A673 (cell line): ENCODE measurements at regions not wholly inside any gene's neighbourhood (a gene's known extent, or its start where the extent isn't known, plus 50 kb on each side); places are given as distances from the start of the nearest gene placed in this dataset.

Source experiments
- EZH2 ChIP-seq: fragments of 200-600 bp; sonication (generic); IDR thresholded peaks from 2 replicates; pipeline ENCODE4 v1.6.1; 2017; ENCODE audit warnings: borderline replicate concordance, low read depth, mild to moderate bottlenecking, mixed read lengths, antibody characterized with exemption, low read length; ENCODE audit not compliant: poor library complexity, severe bottlenecking
- TF ChIP-seq, protein P1 (sequence below): fragments of 300-800, 200-600 bp; sonication (generic); conservative IDR thresholded peaks from 2 replicates; pipeline ENCODE4 v1.5.1; 2017; ENCODE audit warnings: low read depth, mild to moderate bottlenecking, antibody characterized with exemption, low read length, moderate library complexity, mixed read lengths

GRCh38 chr4:20570981-20571715 lies 129.1 kb upstream of the PACRGL start:
- TF ChIP-seq, protein P1, sequence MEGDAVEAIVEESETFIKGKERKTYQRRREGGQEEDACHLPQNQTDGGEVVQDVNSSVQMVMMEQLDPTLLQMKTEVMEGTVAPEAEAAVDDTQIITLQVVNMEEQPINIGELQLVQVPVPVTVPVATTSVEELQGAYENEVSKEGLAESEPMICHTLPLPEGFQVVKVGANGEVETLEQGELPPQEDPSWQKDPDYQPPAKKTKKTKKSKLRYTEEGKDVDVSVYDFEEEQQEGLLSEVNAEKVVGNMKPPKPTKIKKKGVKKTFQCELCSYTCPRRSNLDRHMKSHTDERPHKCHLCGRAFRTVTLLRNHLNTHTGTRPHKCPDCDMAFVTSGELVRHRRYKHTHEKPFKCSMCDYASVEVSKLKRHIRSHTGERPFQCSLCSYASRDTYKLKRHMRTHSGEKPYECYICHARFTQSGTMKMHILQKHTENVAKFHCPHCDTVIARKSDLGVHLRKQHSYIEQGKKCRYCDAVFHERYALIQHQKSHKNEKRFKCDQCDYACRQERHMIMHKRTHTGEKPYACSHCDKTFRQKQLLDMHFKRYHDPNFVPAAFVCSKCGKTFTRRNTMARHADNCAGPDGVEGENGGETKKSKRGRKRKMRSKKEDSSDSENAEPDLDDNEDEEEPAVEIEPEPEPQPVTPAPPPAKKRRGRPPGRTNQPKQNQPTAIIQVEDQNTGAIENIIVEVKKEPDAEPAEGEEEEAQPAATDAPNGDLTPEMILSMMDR = no peak
- TF ChIP-seq EZH2 = no peak
